ENCODE measurements at regions not wholly inside any gene's neighbourhood (a gene's known extent, or its start where the extent isn't known, plus 50 kb on each side); places are given as distances from the start of the nearest gene placed in this dataset.
"Not testable (repeated sequence)": the region's sequence is repeated elsewhere in the genome, so short reads cannot be mapped to it uniquely, and the experiment has no call there.

DNA sequence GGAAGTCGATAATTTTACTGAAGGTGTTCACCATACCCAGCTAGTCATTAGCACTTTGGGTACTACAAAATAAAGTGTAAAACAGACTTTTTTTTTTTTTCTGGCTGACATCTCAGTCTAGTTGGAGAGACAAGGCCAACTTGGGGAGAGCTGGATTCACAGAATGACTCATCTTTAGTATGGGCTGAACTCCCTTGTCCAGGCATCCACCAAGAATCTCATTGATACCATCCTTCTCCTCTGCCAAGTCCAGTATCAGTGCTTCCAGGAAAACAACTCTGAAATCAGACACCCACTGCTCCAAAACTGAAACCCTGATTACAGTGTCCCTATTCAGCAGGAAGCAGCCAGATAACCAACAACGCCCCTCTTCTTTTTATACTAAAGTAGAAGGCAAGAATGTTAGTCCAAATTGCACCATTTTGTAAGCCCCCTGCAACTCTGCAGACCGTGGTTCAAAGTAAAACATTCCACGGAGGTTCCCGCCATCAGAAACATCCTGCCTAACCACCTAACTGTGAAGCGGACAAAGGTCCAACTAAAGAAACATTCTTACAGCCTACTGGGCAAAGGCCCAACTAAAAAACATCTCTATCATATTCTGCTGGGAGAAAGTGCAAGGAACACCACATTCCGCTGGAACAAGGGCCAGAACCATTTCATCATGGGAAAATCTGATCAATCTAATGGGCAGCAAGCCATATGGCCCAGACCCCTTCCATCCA, 728.2 kb downstream of the BRINP1 start:
- no peak for DNase-seq (ENCODE audit: low spot score)
- no peaks in the 10 kb centered on the region for H3K27me3 Mint-ChIP-seq (ENCODE audit: low read depth)
- no peak overlapping the region for H3K4me3 Mint-ChIP-seq
- peaks cover 37% of the 10 kb centered on the region for H3K9me3 Mint-ChIP-seq
- no peaks in the 10 kb centered on the region for H3K36me3 Mint-ChIP-seq (ENCODE audit: low read depth)
- H3K4me1 Mint-ChIP-seq (ENCODE audit: low read depth), result no peaks in the 10 kb centered on the region
- no peak overlapping the region for H3K27ac Mint-ChIP-seq

DNA sequence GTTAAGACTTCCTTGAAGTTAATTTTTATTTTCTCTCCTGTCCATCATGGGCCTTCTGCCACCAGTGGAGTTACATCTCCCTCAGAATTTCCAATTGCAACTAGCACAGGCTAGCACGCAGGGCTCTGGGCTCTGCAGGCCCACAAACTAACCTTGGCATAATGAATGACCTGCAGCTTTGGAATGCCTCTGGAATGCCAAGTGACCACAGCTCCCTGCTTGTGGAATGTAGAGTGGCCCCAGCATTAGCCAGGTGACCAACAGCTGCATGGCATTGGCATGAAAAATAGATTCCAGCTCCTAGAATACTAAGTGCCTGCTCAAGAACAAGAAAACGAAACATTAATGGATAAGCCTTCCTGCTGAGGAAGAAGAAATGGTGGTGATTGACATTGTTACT, 726.1 kb downstream of the BRINP1 start:
- H3K27me3 Mint-ChIP-seq (ENCODE audit: low read depth), result no peaks in the 10 kb centered on the region
- no peak for DNase-seq (ENCODE audit: low spot score)
- H3K36me3 Mint-ChIP-seq (ENCODE audit: low read depth), result no peaks in the 10 kb centered on the region
- no peaks in the 10 kb centered on the region for H3K4me1 Mint-ChIP-seq (ENCODE audit: low read depth)
- no peak overlapping the region for H3K4me3 Mint-ChIP-seq
- H3K9me3 Mint-ChIP-seq, result peaks cover 37% of the 10 kb centered on the region
- H3K27ac Mint-ChIP-seq, result no peak overlapping the region

DNA sequence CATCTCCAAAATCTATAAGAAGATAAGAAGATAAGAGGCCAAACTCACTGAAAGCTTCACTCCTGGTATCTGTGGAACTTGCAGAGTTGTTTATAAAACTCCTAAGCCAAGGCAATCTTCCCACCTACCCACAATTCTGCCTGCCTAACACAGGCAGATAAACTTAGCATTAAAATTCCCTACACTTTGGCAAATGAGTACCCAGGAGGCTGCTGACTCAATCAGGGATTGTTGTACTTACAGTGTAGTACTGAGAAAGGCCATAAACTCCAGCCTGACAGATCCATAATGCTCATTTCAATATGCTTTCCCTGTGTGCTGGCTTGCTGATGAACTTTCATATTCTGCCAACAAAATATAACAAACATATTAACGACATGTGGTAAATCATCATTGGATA, 725.2 kb downstream of the BRINP1 start:
- H3K27me3 Mint-ChIP-seq (ENCODE audit: low read depth), result no peaks in the 10 kb centered on the region
- no peaks in the 10 kb centered on the region for H3K4me1 Mint-ChIP-seq (ENCODE audit: low read depth)
- no peak overlapping the region for H3K4me3 Mint-ChIP-seq
- DNase-seq (ENCODE audit: low spot score), result no peak
- no peak overlapping the region for H3K27ac Mint-ChIP-seq
- H3K36me3 Mint-ChIP-seq (ENCODE audit: low read depth), result no peaks in the 10 kb centered on the region
- peaks cover 31% of the 10 kb centered on the region for H3K9me3 Mint-ChIP-seq

DNA sequence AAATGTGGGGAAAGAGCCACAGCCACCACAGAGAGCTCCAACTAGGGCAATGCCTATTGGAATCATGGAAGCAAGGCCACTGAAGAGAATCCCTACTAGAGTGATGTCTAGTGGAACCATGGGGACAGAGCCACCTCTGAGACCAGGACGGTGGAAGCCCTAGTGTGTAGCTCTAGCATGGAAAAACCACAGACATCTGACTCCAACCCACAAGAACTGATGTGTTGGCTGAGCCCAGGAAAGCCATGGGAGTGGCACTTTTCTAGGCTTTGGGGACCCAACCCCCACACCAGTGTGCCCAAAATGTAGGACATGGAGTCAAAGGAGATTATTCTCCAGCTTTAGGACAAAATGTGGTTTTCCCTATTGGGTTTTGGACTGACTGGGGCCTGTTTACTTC, 721.9 kb downstream of the BRINP1 start:
- Mint-ChIP-seq H3K9me3 (peaks cover 23% of the 10 kb centered on the region), H3K4me3 (no peak overlapping the region), H3K4me1 (ENCODE audit: low read depth) (no peaks in the 10 kb centered on the region), H3K27ac (no peak overlapping the region), H3K27me3 (ENCODE audit: low read depth) (no peaks in the 10 kb centered on the region), H3K36me3 (ENCODE audit: low read depth) (no peaks in the 10 kb centered on the region)
- no peak for DNase-seq (ENCODE audit: low spot score)

DNA sequence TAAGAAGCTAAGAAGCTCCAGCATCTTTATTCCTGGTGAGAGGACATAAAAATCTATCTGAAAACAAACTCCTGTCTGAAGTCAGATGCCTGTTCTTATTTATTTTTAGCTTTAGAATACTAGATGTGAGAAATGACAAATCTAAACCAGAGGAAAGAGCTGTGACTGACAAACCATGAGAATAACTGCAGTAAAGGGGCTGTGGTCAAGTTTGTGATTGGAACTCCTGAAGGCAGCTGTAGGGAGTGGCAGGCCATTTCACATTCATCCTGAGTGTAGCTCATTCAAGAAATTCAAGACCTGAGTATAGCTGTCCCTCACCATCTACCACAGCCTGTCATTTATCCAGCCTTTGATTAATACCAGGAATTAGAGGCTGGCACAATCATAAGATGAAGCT, 718.8 kb downstream of the BRINP1 start:
- Mint-ChIP-seq H3K9me3 (peaks cover 22% of the 10 kb centered on the region), H3K4me1 (ENCODE audit: low read depth) (no peaks in the 10 kb centered on the region), H3K4me3 (no peak overlapping the region), H3K27me3 (ENCODE audit: low read depth) (no peaks in the 10 kb centered on the region), H3K36me3 (ENCODE audit: low read depth) (no peaks in the 10 kb centered on the region), H3K27ac (no peak overlapping the region)
- DNase-seq (ENCODE audit: low spot score), result no peak

DNA sequence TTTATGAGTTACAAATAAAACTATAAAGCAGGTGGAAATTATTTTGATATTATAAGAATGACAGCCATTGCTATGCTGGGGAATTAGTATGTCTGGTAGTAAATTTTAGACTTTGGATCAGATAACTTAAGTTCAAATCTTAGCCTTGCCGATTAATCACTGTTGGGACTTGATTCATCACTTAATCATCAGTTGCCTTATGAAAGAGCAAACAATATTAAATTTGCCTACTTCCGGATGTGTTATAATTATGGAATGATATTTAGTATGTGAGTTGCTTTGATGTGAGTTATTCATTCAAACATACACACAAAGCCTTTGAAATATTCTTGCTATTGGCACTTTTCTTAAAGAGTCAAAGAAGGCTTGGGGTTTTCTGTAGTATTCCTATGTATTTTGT, 717.7 kb downstream of the BRINP1 start:
- Mint-ChIP-seq H3K9me3 (peaks cover 15% of the 10 kb centered on the region), H3K4me1 (ENCODE audit: low read depth) (no peaks in the 10 kb centered on the region), H3K27ac (no peak overlapping the region), H3K27me3 (ENCODE audit: low read depth) (no peaks in the 10 kb centered on the region), H3K36me3 (ENCODE audit: low read depth) (no peaks in the 10 kb centered on the region), H3K4me3 (no peak overlapping the region)
- no peak for DNase-seq (ENCODE audit: low spot score)

DNA sequence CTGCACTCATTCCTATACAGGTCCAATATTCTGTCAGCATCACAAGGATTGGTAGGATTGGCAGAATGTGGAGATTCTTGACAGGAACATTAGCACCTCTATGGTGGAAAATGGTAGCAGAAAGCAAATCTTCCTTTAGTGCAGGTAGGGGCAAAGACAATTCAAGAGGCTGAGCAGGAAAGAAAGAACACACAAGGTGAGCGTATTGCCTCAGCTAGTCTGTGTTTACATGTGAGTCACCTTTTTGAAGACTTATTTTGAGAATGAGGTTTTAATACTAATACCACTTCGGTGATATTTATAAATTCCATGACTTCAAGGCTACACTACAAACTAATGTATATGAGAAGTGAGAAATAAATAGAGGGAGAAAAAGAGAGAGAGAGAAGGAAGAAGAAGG, 717.0 kb downstream of the BRINP1 start:
- Mint-ChIP-seq H3K4me3 (no peak overlapping the region), H3K36me3 (ENCODE audit: low read depth) (no peaks in the 10 kb centered on the region), H3K9me3 (peaks cover 12% of the 10 kb centered on the region), H3K27ac (no peak overlapping the region), H3K27me3 (ENCODE audit: low read depth) (no peaks in the 10 kb centered on the region), H3K4me1 (ENCODE audit: low read depth) (no peaks in the 10 kb centered on the region)
- no peak for DNase-seq (ENCODE audit: low spot score)

DNA sequence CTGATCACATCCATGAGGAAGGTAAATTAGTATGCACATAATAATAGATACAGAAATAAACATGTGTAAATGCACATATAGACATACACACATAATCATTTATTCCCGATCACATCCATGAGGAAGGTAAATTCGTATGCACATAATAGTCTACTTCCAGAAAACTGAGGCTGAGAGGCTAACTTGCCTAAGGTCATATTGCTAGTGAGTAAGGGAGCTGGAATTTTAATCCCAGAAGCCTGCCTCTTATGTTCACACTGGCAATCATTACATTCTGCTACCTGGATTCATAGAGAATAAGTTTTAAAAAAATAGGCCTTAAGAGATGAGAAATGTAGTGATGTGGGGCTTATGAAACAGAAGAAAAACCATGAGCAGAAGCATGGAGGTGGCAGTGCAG, 716.3 kb downstream of the BRINP1 start:
- Mint-ChIP-seq H3K27ac (no peak overlapping the region), H3K4me3 (no peak overlapping the region), H3K9me3 (peaks cover 12% of the 10 kb centered on the region), H3K27me3 (ENCODE audit: low read depth) (no peaks in the 10 kb centered on the region), H3K4me1 (ENCODE audit: low read depth) (no peaks in the 10 kb centered on the region), H3K36me3 (ENCODE audit: low read depth) (no peaks in the 10 kb centered on the region)
- DNase-seq (ENCODE audit: low spot score), result no peak

DNA sequence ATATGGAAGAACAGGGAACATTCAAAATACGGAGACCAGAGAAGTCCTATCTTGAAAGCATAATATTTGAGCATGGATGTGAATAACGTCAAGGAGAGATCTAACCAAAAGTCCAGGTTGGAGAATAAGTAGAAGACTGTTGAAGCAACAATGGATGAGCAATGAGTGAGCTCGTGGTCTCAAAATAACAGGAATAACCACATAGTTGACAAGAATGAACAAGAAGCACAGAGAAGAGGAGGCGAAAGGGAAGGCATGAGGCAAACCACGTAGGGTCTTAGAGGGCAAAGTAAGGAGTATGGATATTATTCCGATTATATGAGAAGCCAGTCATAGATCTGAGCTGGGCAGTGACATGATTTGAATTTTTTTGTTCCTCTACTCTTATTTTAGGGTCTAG, 710.2 kb downstream of the BRINP1 start:
- Mint-ChIP-seq H3K27ac (no peak overlapping the region), H3K36me3 (ENCODE audit: low read depth) (no peaks in the 10 kb centered on the region)

DNA sequence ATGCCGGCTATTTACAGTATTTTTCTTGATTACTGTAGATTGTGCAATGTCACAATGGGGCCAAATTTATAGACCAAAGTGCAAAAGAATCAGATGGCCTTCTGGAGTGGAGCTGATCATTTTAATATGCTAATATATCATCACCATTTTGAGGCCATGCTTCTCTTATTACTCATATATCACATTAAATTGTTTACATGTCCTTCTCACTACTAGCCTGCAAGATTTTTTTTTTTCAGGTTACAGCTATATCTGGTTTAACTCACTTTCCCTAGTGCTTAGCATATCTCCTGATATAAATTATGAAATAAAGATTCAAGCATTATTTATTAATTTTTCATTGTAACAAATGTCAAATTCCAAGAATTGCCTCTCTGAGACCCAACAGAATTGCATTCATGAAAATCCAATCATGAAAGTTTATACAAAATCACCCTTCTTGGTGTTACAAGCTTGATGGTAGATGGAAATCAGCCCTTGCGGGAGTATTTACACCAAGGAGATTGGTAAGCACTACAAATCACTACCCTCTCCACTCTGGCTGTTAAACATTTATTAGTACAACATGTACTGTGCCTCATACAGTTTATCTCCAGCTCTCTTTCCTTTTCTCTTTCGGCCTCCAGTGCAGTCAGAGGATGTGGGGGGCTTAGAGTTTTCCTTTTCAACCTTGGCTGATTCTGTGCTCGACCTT, 703.9 kb downstream of the BRINP1 start:
- Mint-ChIP-seq H3K36me3 (ENCODE audit: low read depth) (no peaks in the 10 kb centered on the region), H3K4me3 (no peak overlapping the region), H3K27ac (no peak overlapping the region), H3K4me1 (ENCODE audit: low read depth) (no peaks in the 10 kb centered on the region), H3K27me3 (ENCODE audit: low read depth) (no peaks in the 10 kb centered on the region), H3K9me3 (peaks cover 4% of the 10 kb centered on the region)
- DNase-seq (ENCODE audit: low spot score), result no peak

More for the DNA sequence above, 710.2 kb downstream of the BRINP1 start:
- H3K27me3 Mint-ChIP-seq (ENCODE audit: low read depth), result no peaks in the 10 kb centered on the region
- DNase-seq (ENCODE audit: low spot score), result no peak
- no peaks in the 10 kb centered on the region for H3K4me1 Mint-ChIP-seq (ENCODE audit: low read depth)
- no peak overlapping the region for H3K4me3 Mint-ChIP-seq
- H3K9me3 Mint-ChIP-seq, result peaks cover 9% of the 10 kb centered on the region

DNA sequence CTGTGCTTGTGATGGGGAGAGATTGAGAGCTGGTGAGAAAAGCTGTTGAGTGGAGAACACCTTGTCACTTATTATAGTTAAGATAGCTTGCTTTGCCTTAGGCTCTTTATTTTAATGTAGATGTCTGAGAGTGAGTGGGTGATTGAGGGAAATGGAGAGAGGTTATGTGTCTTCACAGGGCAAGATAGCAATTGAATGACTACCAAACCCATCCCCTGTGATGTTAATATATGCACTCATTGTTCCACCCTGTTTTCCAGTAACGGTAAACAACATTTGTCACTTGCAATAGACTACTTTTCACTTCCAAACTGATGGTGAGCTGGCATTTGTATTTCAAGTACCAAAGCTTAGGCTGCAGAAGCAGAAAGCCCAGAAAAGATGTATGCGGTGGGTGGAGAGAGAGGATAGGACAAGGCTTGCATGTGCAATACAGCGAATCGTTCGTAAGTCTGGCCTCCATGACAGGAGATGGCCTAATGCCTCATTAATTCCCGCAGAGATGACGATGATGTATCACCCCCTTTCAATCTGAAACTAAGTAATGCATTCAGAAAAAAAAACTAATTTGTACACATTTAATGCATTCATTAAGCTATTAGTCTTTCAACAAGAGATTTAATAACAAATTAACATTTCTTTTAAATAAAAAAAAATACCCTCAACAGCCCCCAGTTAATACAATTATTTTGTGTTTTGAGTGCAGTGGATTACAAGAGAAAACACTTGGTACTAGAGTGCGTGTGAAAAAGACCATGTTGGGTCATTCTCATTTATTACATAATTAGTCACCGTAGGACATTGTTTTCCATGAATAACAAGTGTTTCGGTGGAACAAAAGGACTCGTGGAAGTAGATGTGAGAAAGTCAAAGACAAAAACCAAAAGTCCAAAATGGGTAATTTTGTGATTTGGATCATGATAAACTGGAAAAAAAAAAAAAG, 699.0 kb downstream of the BRINP1 start:
- no peak for DNase-seq (ENCODE audit: low spot score)
- H3K4me1 Mint-ChIP-seq (ENCODE audit: low read depth), result no peaks in the 10 kb centered on the region
- H3K36me3 Mint-ChIP-seq (ENCODE audit: low read depth), result no peaks in the 10 kb centered on the region
- no peak overlapping the region for H3K27ac Mint-ChIP-seq
- H3K4me3 Mint-ChIP-seq, result no peak overlapping the region
- no peaks in the 10 kb centered on the region for H3K27me3 Mint-ChIP-seq (ENCODE audit: low read depth)
- H3K9me3 Mint-ChIP-seq, result no peaks in the 10 kb centered on the region

DNA sequence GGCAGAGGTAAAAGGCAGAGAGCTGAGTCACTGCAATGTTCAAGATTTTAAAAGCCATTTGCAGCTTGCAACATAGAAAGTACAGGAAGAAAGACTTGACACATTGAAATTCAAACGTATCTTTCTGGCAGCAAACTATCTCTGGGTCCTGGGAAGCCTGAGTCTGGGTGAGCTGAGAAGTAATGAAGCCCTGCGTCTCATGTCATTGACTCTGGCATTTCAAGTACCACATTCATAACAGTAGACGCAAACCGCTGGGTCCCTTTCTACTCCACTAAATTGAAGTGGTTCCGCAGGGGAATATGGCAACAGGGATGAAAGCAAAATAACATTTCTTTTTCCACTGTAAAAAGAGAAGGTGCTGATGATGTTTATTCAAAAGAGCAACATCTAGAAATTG, 694.3 kb downstream of the BRINP1 start:
- no peak overlapping the region for H3K27ac Mint-ChIP-seq
- no peaks in the 10 kb centered on the region for H3K4me1 Mint-ChIP-seq (ENCODE audit: low read depth)
- no peak overlapping the region for H3K4me3 Mint-ChIP-seq
- no peaks in the 10 kb centered on the region for H3K27me3 Mint-ChIP-seq (ENCODE audit: low read depth)
- no peaks in the 10 kb centered on the region for H3K36me3 Mint-ChIP-seq (ENCODE audit: low read depth)
- no peaks in the 10 kb centered on the region for H3K9me3 Mint-ChIP-seq
- no peak for DNase-seq (ENCODE audit: low spot score)

DNA sequence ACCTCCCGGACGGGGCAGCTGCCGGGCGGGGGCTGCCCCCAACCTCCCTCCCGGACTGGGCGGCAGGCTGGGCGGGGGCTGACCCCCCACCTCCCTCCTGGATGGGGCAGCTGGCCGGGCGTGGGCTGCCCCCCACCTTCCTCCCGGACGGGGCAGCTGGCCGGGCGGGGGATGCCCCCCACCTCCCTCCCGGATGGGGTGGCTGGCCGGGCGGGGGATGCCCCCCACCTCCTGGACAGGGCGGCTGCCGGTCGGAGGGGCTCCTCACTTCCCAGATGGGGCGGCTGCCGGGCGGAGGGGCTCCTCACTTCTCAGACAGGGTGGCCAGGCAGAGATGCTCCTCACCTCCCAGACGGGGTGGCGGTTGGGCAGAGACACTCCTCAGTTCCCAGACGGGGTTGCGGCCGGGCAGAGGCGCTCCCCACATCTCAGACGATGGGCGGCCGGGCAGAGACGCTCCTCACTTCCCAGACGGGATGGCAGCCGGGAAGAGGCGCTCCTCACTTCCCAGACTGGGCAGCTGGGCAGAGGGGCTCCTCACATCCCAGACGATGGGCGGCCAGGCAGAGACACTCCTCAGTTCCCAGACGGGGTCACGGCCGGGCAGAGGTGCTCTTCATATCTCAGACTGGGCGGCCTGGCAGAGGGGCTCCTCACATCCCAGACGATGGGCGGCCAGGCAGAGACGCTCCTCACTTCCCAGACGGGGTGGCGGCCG, 691.1 kb downstream of the BRINP1 start:
- H3K4me1 Mint-ChIP-seq (ENCODE audit: low read depth); H3K27ac Mint-ChIP-seq; DNase-seq (ENCODE audit: low spot score); H3K27me3 Mint-ChIP-seq (ENCODE audit: low read depth); H3K36me3 Mint-ChIP-seq (ENCODE audit: low read depth); H3K9me3 Mint-ChIP-seq; H3K4me3 Mint-ChIP-seq: not testable (repeated sequence)

All from T-helper 2 cell treated with Interferon-gamma antibody and Interleukin-4, amounts not matched to agents 5 μg/mL and 100 μg/mL, for 36 hours (primary cell).